B cell (primary cell): ENCODE measurements at regions not wholly inside any gene's neighbourhood (a gene's known extent, or its start where the extent isn't known, plus 50 kb on each side); places are given as distances from the start of the nearest gene placed in this dataset.

Experiments used
- ATAC-seq: fragments of 200-7000 bp; cut with Tn5 transposase; one replicate; pipeline ENCODE4 v1.10.0; 2021; ENCODE audit warnings: low read depth, mild to moderate bottlenecking, moderate number of reproducible peaks, moderate library complexity
- CTCF ChIA-PET: fragments of 350-600 bp; sonication (Branson Sonifier 250); formaldehyde crosslinking; loops from one replicate; lab custom pipeline; 2021; ENCODE audit warnings: antibody characterized with exemption, inconsistent platforms; lab: Charles Lee
- POLR2A ChIA-PET: fragments of 350-600 bp; sonication (Branson Sonifier 250); formaldehyde crosslinking; loops from one replicate; lab custom pipeline; 2021; ENCODE audit warnings: antibody characterized with exemption; lab: Charles Lee
- DNase-seq: peaks from one replicate; pipeline ENCODE4 v3.0.0; 2013
- H2AFZ ChIP-seq: 2 replicates; pipeline ENCODE4 v1.6.1; 2012; ENCODE audit warnings: mild to moderate bottlenecking, low read depth, low read length; ENCODE audit not compliant: insufficient read depth, poor library complexity, severe bottlenecking
- H3K27ac ChIP-seq, 2 donors: 1 replicate in 1 of 2; 2 replicates in 1 of 2; pipeline ENCODE4 v1.5.1; 2012 to 2013; ENCODE audit warnings: low read length in 2 of 2, mild to moderate bottlenecking in 2 of 2, moderate library complexity in 1 of 2
- H3K27me3 ChIP-seq, 4 experiments: fragments of 200-600 bp in 1 of 4; sonication (generic) in 1 of 4; replicated peaks in 1 of 4; 1 replicate in 2 of 4; 2 replicates in 2 of 4; pipeline versions ENCODE4 v1.6.1 to v1.7.0; 2013 to 2016; ENCODE audit warnings: low read length in 3 of 4, mild to moderate bottlenecking in 2 of 4, mixed read lengths in 1 of 4, moderate library complexity in 1 of 4; ENCODE audit not compliant: insufficient read depth in 4 of 4, control insufficient read depth in 3 of 4; ENCODE audit errors: control extremely low read depth in 1 of 4
- H3K36me3 ChIP-seq, 2 experiments: replicated peaks in 1 of 2; 1 replicate in 1 of 2; 2 replicates in 1 of 2; pipeline versions ENCODE4 v1.6.1 to v1.7.1; 2013; ENCODE audit warnings: low read length in 1 of 2; ENCODE audit not compliant: insufficient read depth in 2 of 2, control insufficient read depth in 1 of 2; ENCODE audit errors: control extremely low read depth in 1 of 2, extremely low read depth in 1 of 2
- H3K4me1 ChIP-seq, 2 donors: fragments of 200-600 bp in 1 of 2; sonication (generic) in 1 of 2; 1 replicate in 1 of 2; 2 replicates in 1 of 2; pipeline versions ENCODE4 v1.5.1 to v1.6.1; 2013 to 2017; ENCODE audit warnings: low read length in 2 of 2; ENCODE audit not compliant: control insufficient read depth in 2 of 2, insufficient read depth in 2 of 2
- H3K4me2 ChIP-seq: replicated peaks from 2 replicates; pipeline ENCODE3; 2012; ENCODE audit warnings: mild to moderate bottlenecking, low read depth, low read length; ENCODE audit not compliant: poor library complexity, severe bottlenecking
- H3K4me3 ChIP-seq, 5 experiments: fragments of 200-600 bp in 1 of 5; sonication (generic) in 1 of 5; 1 replicate in 3 of 5; 2 replicates in 2 of 5; pipeline versions ENCODE4 v1.5.1 to v1.7.0; 2011 to 2016; ENCODE audit warnings: low read length in 4 of 5, mild to moderate bottlenecking in 4 of 5, low read depth in 2 of 5, control low read depth in 1 of 5, moderate library complexity in 1 of 5; ENCODE audit not compliant: insufficient read depth in 1 of 5; ENCODE audit errors: control extremely low read depth in 1 of 5, extremely low read depth in 1 of 5
- H3K79me2 ChIP-seq: fragments of 200-600 bp; sonication (generic); one replicate; pipeline ENCODE4 v1.6.0; 2016; ENCODE audit warnings: low read length; ENCODE audit not compliant: control insufficient read depth, insufficient read depth
- H3K9ac ChIP-seq: fragments of 200-600 bp; sonication (generic); 2 replicates; pipeline ENCODE4 v1.6.1; 2017; ENCODE audit warnings: mild to moderate bottlenecking, low read length, moderate library complexity
- H3K9me3 ChIP-seq, 3 donors: one replicate each; pipeline versions ENCODE4 v1.6.1 to v1.7.1; 2013; ENCODE audit warnings: low read length in 2 of 3; ENCODE audit not compliant: control insufficient read depth in 2 of 3, insufficient read depth in 1 of 3; ENCODE audit errors: control extremely low read depth in 1 of 3
- H4K20me1 ChIP-seq: 2 replicates; pipeline ENCODE4 v1.6.0; 2012; ENCODE audit warnings: mild to moderate bottlenecking, low read length; ENCODE audit not compliant: insufficient read depth, control insufficient read depth, poor library complexity, severe bottlenecking
- H3K27ac Mint-ChIP-seq: one replicate; pipeline ENCODE4 v1.8.0; 2021; ENCODE audit warnings: mixed read lengths
- H3K27me3 Mint-ChIP-seq: one replicate; pipeline ENCODE4 v1.8.0; 2021; ENCODE audit warnings: mixed read lengths
- H3K4me1 Mint-ChIP-seq: one replicate; pipeline ENCODE4 v1.8.0; 2021; ENCODE audit warnings: mixed read lengths
- H3K4me3 Mint-ChIP-seq: one replicate; pipeline ENCODE4 v1.8.0; 2021; ENCODE audit warnings: mixed read lengths
- H3K9me3 Mint-ChIP-seq: one replicate; pipeline ENCODE4 v1.8.0; 2022; ENCODE audit warnings: mixed read lengths; ENCODE audit not compliant: insufficient read depth
- EZH2 ChIP-seq: IDR thresholded peaks from 2 replicates; pipeline ENCODE4 v1.6.1; 2012; ENCODE audit warnings: borderline replicate concordance, low read depth, mild to moderate bottlenecking, moderate library complexity, low read length; ENCODE audit not compliant: insufficient read depth, poor library complexity, severe bottlenecking
- WGBS: methylation state at CpG from one replicate; pipeline ENCODE4 v1.1.5; 2013; ENCODE audit warnings: missing lambda C conversion rate; ENCODE audit not compliant: insufficient coverage; 5-methylcytosine and 5-hydroxymethylcytosine counted together
- intact Hi-C: fragments of 100-400 bp; cut with micrococcal nuclease; formaldehyde crosslinking; loops from one replicate; pipeline ENCODE4 v1.10.0; 2022
- TF ChIP-seq, protein P1 (sequence below): fragments of 200-600 bp; IDR thresholded peaks from one replicate; pipeline ENCODE4 v1.8.0; 2022; ENCODE audit warnings: antibody characterized with exemption, mild to moderate bottlenecking

DNA sequence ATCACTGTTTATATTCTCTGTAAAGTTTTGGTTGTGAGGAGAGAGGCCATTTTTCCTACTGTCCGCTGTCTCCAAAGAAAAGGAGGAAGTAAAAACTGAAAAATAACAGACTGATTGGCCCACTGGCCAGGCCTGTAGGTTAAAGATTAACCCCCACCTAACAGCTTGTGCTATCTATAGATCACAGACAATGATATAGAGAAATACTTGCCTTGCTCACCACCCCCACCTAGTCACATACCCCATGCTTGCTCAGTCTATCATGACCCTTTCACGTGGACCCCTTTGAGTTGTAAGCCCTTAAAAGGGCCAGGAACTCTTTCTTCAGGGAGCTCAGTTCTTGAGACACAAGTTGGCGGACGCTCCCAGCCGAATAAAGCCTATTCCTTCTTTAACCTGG, 357.4 kb downstream of the PRDM9 start:
- Histone ChIP-seq H3K27ac (no peak overlapping the region), H3K4me3 (no peak overlapping the region), H2AFZ (no peak overlapping the region), H3K27me3 (no peaks in the 10 kb centered on the region), H3K4me2 (no peak overlapping the region), H3K9ac (no peak overlapping the region), H3K79me2 (no peaks in the 10 kb centered on the region), H3K4me1 (no peaks in the 10 kb centered on the region), H4K20me1 (no peaks in the 10 kb centered on the region), H3K9me3 (peaks cover 0 to 16% (median 0%) of the 10 kb centered on the region in 3 donors), H3K36me3 (no peaks in the 10 kb centered on the region)
- Mint-ChIP-seq H3K4me1 (no peaks in the 10 kb centered on the region), H3K9me3 (peaks cover 4% of the 10 kb centered on the region), H3K4me3 (no peak overlapping the region), H3K27me3 (no peaks in the 10 kb centered on the region), H3K27ac (no peak overlapping the region)
- no peak for TF ChIP-seq EZH2
- TF ChIP-seq, protein P1, sequence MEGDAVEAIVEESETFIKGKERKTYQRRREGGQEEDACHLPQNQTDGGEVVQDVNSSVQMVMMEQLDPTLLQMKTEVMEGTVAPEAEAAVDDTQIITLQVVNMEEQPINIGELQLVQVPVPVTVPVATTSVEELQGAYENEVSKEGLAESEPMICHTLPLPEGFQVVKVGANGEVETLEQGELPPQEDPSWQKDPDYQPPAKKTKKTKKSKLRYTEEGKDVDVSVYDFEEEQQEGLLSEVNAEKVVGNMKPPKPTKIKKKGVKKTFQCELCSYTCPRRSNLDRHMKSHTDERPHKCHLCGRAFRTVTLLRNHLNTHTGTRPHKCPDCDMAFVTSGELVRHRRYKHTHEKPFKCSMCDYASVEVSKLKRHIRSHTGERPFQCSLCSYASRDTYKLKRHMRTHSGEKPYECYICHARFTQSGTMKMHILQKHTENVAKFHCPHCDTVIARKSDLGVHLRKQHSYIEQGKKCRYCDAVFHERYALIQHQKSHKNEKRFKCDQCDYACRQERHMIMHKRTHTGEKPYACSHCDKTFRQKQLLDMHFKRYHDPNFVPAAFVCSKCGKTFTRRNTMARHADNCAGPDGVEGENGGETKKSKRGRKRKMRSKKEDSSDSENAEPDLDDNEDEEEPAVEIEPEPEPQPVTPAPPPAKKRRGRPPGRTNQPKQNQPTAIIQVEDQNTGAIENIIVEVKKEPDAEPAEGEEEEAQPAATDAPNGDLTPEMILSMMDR: no peak
- ATAC-seq (no peak), DNase-seq (no peak)
- intact Hi-C loops: no loop called here
- CTCF ChIA-PET: no interaction called here
- 43% methylated on average over 1 of the region's 5 CpGs for WGBS
- POLR2A ChIA-PET: no interaction called here

DNA sequence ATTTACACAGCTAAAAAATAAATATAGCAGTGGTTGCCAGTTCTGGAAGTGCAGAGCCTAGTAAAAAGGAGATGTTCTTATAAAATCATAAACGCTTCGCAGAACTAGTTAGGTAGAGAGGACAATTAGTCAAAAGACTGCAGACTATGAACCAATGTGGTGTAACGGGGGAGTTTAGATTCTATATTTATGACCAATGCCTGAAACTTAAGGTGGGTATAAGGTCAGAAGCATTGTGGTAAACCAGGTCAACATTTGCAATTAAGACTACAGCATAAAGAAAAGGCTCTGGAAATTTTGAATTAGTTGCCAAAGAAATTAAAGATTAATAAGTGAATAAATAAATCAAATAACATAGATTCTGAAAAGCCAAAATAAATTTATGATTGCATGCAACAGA, 370.4 kb downstream of the PRDM9 start:
- WGBS: 96% methylated on average over 3 of the region's 3 CpGs
- Histone ChIP-seq H3K27me3 (no peaks in the 10 kb centered on the region), H3K4me2 (no peak overlapping the region), H3K4me1 (no peaks in the 10 kb centered on the region), H3K9ac (no peak overlapping the region), H3K79me2 (no peaks in the 10 kb centered on the region), H3K4me3 (no peak overlapping the region), H3K9me3 (peaks cover 0 to 3% (median 0%) of the 10 kb centered on the region in 3 donors), H4K20me1 (no peaks in the 10 kb centered on the region), H2AFZ (no peak overlapping the region), H3K27ac (no peak overlapping the region), H3K36me3 (no peaks in the 10 kb centered on the region)
- ATAC-seq (no peak), DNase-seq (no peak)
- TF ChIP-seq, protein P1: no peak
- no peak for TF ChIP-seq EZH2
- CTCF ChIA-PET: no interaction called here
- Mint-ChIP-seq H3K27me3 (no peaks in the 10 kb centered on the region), H3K27ac (no peak overlapping the region), H3K4me3 (no peak overlapping the region), H3K9me3 (no peaks in the 10 kb centered on the region), H3K4me1 (no peaks in the 10 kb centered on the region)
- intact Hi-C loops: no loop called here
- POLR2A ChIA-PET: no interaction called here
